Neural progenitor cell (in vitro differentiated cells): ENCODE measurements at regions not wholly inside any gene's neighbourhood (a gene's known extent, or its start where the extent isn't known, plus 50 kb on each side); places are given as distances from the start of the nearest gene placed in this dataset.

Experiments used
- DNase-seq: peaks from one replicate; pipeline ENCODE4 v3.0.0-alpha.2; 2016; ENCODE audit warnings: low spot score
- H2AFZ ChIP-seq: fragments of 200-600 bp; sonication (generic); replicated peaks from 2 replicates; pipeline ENCODE4 v1.6.1; 2016; ENCODE audit warnings: antibody characterized with exemption
- H3F3A ChIP-seq: fragments of 200-600 bp; sonication (generic); 2 replicates; pipeline ENCODE4 v1.6.1; 2016; ENCODE audit warnings: antibody characterized with exemption, low read depth
- H3K27ac ChIP-seq: fragments of 200-600 bp; sonication (generic); 2 replicates; pipeline ENCODE4 v1.5.1; 2016; ENCODE audit warnings: mild to moderate bottlenecking
- H3K27me3 ChIP-seq: fragments of 200-600 bp; sonication (generic); 2 replicates; pipeline ENCODE4 v1.6.1; 2016; ENCODE audit warnings: mild to moderate bottlenecking, moderate library complexity
- H3K36me3 ChIP-seq: fragments of 200-600 bp; sonication (generic); 2 replicates; pipeline ENCODE4 v1.5.1; 2016
- H3K4me1 ChIP-seq: fragments of 200-600 bp; sonication (generic); 2 replicates; pipeline ENCODE4 v1.6.1; 2016; ENCODE audit warnings: mixed run types
- H3K4me2 ChIP-seq: fragments of 200-600 bp; sonication (generic); 2 replicates; pipeline ENCODE4 v1.6.1; 2016
- H3K4me3 ChIP-seq: fragments of 200-600 bp; sonication (generic); 2 replicates; pipeline ENCODE4 v1.5.1; 2016
- H3K79me2 ChIP-seq: fragments of 200-600 bp; sonication (generic); 2 replicates; pipeline ENCODE4 v1.6.1; 2016; ENCODE audit warnings: low read depth
- H3K9ac ChIP-seq: fragments of 200-600 bp; sonication (generic); 2 replicates; pipeline ENCODE4 v1.6.1; 2016
- H3K9me3 ChIP-seq: fragments of 200-600 bp; sonication (generic); 2 replicates; pipeline ENCODE4 v1.5.1; 2016; ENCODE audit warnings: low read depth
- H4K20me1 ChIP-seq: fragments of 200-600 bp; sonication (generic); 2 replicates; pipeline ENCODE4 v1.6.1; 2016; ENCODE audit warnings: low read depth
- H3K27ac Mint-ChIP-seq: 3 replicates; pipeline ENCODE4 v1.8.0; 2021; ENCODE audit warnings: mixed read lengths
- H3K27me3 Mint-ChIP-seq: 2 replicates; pipeline ENCODE4 v1.8.0; 2022; ENCODE audit warnings: low read depth, mild to moderate bottlenecking, inconsistent platforms, moderate library complexity, mixed read lengths; ENCODE audit not compliant: insufficient read depth
- H3K36me3 Mint-ChIP-seq: 3 replicates; pipeline ENCODE4 v1.8.0; 2021; ENCODE audit warnings: mixed read lengths
- H3K4me1 Mint-ChIP-seq: 3 replicates; pipeline ENCODE4 v1.8.0; 2021; ENCODE audit warnings: mixed read lengths
- H3K4me3 Mint-ChIP-seq: 3 replicates; pipeline ENCODE4 v1.8.0; 2021; ENCODE audit warnings: mild to moderate bottlenecking, moderate library complexity, mixed read lengths
- H3K9me3 Mint-ChIP-seq: 3 replicates; pipeline ENCODE4 v1.8.0; 2020; ENCODE audit warnings: mixed read lengths
- EZH2 ChIP-seq: fragments of 200-600 bp; sonication (generic); IDR thresholded peaks from 2 replicates; pipeline ENCODE4 v1.6.1; 2017; ENCODE audit warnings: antibody characterized with exemption, mild to moderate bottlenecking, moderate library complexity
- EZH2phosphoT487 ChIP-seq: fragments of 200-600 bp; sonication (generic); IDR thresholded peaks from 2 replicates; pipeline ENCODE4 v1.6.1; 2017; ENCODE audit warnings: antibody characterized with exemption
- TF ChIP-seq, protein P1 (sequence below): fragments of 200-600 bp; sonication (generic); IDR thresholded peaks from 2 replicates; pipeline ENCODE4 v1.5.1; 2017; ENCODE audit warnings: antibody characterized with exemption, mild to moderate bottlenecking

GRCh38 chr15:96764501-96764900 lies 434.0 kb downstream of the NR2F2 start:
- H3K79me2 ChIP-seq = no peaks in the 10 kb centered on the region
- no peaks in the 10 kb centered on the region for H3F3A ChIP-seq
- Mint-ChIP-seq H3K4me3 (no peak overlapping the region), H3K36me3 (no peaks in the 10 kb centered on the region), H3K4me1 (no peaks in the 10 kb centered on the region), H3K9me3 (peaks cover 3% of the 10 kb centered on the region), H3K27me3 (peaks cover 2% of the 10 kb centered on the region), H3K27ac (no peak overlapping the region)
- no peak overlapping the region for H3K9ac ChIP-seq
- no peaks in the 10 kb centered on the region for H4K20me1 ChIP-seq
- no peak overlapping the region for H3K4me2 ChIP-seq
- no peaks in the 10 kb centered on the region for H3K9me3 ChIP-seq
- no peak overlapping the region for H2AFZ ChIP-seq
- no peaks in the 10 kb centered on the region for H3K36me3 ChIP-seq
- H3K27ac ChIP-seq = no peak overlapping the region
- DNase-seq = no peak
- H3K27me3 ChIP-seq = no peaks in the 10 kb centered on the region
- H3K4me1 ChIP-seq = peaks cover 5% of the 10 kb centered on the region
- TF ChIP-seq, protein P1, sequence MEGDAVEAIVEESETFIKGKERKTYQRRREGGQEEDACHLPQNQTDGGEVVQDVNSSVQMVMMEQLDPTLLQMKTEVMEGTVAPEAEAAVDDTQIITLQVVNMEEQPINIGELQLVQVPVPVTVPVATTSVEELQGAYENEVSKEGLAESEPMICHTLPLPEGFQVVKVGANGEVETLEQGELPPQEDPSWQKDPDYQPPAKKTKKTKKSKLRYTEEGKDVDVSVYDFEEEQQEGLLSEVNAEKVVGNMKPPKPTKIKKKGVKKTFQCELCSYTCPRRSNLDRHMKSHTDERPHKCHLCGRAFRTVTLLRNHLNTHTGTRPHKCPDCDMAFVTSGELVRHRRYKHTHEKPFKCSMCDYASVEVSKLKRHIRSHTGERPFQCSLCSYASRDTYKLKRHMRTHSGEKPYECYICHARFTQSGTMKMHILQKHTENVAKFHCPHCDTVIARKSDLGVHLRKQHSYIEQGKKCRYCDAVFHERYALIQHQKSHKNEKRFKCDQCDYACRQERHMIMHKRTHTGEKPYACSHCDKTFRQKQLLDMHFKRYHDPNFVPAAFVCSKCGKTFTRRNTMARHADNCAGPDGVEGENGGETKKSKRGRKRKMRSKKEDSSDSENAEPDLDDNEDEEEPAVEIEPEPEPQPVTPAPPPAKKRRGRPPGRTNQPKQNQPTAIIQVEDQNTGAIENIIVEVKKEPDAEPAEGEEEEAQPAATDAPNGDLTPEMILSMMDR = no peak
- TF ChIP-seq EZH2 (no peak), EZH2phosphoT487 (no peak)
- no peak overlapping the region for H3K4me3 ChIP-seq

DNA sequence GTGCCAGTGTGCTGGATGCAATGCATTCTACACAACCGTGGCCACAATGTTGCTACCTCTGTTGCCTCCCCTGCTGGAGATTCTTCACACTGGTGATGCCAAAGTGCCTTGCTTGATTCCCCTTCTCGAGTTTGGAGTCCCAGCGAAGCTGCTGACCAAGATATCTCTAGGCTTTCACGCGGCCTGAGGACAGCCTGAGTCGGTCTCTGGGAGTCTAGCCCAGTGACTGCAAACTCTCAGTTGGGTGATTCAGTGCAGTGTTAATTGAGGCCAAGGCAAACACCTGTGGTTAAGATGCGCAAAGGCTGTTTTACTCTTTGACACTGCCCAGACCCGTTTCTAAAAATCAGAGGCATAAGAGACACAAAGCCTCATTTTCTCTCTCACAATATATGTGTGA lies 434.4 kb downstream of the NR2F2 start:
- H3K27ac Mint-ChIP-seq = no peak overlapping the region
- H3F3A ChIP-seq = no peaks in the 10 kb centered on the region
- no peaks in the 10 kb centered on the region for H3K9me3 ChIP-seq
- no peaks in the 10 kb centered on the region for H3K36me3 Mint-ChIP-seq
- H3K4me1 Mint-ChIP-seq = no peaks in the 10 kb centered on the region
- TF ChIP-seq EZH2phosphoT487 = no peak
- H3K79me2 ChIP-seq = no peaks in the 10 kb centered on the region
- H3K27me3 Mint-ChIP-seq = no peaks in the 10 kb centered on the region
- no peak overlapping the region for H3K4me2 ChIP-seq
- no peak overlapping the region for H2AFZ ChIP-seq
- no peak overlapping the region for H3K4me3 Mint-ChIP-seq
- no peaks in the 10 kb centered on the region for H4K20me1 ChIP-seq
- no peak overlapping the region for H3K4me3 ChIP-seq
- no peaks in the 10 kb centered on the region for H3K27me3 ChIP-seq
- no peak overlapping the region for H3K9ac ChIP-seq
- H3K36me3 ChIP-seq = no peaks in the 10 kb centered on the region
- no peak for DNase-seq
- peaks cover 6% of the 10 kb centered on the region for H3K4me1 ChIP-seq
- no peak overlapping the region for H3K27ac ChIP-seq
- peaks cover 3% of the 10 kb centered on the region for H3K9me3 Mint-ChIP-seq

DNA sequence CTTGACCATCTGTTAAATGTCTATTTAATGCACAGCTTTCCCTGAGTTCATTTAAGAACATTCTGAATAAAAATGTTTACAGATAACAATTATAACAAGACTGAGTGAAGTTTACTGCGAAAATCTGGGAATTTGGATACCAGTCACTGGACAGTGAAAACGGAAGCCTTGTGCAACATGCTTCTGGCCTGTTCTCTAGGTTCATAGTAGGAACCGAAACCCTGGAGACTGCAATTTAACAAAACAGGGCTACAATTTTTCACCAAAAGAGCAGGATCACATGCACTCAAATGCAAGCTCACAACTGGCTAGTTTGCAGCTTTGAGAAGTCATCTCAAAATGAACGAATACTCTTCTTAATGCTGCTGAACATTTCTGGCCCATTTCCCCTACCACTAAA lies 435.9 kb downstream of the NR2F2 start:
- no peaks in the 10 kb centered on the region for H3K9me3 ChIP-seq
- DNase-seq = no peak
- no peaks in the 10 kb centered on the region for H3K36me3 ChIP-seq
- H3F3A ChIP-seq = no peaks in the 10 kb centered on the region
- H3K27me3 Mint-ChIP-seq = no peaks in the 10 kb centered on the region
- no peaks in the 10 kb centered on the region for H3K79me2 ChIP-seq
- no peak overlapping the region for H3K27ac Mint-ChIP-seq
- H2AFZ ChIP-seq = no peak overlapping the region
- H3K4me1 ChIP-seq = peaks cover 20% of the 10 kb centered on the region
- TF ChIP-seq, protein P1 = no peak
- TF ChIP-seq EZH2 = no peak
- no peak for TF ChIP-seq EZH2phosphoT487
- no peaks in the 10 kb centered on the region for H3K27me3 ChIP-seq
- H3K9ac ChIP-seq = no peak overlapping the region
- H3K27ac ChIP-seq = no peak overlapping the region
- H3K4me2 ChIP-seq = no peak overlapping the region
- no peak overlapping the region for H3K4me3 Mint-ChIP-seq
- peaks cover 3% of the 10 kb centered on the region for H3K4me1 Mint-ChIP-seq
- no peaks in the 10 kb centered on the region for H4K20me1 ChIP-seq
- no peaks in the 10 kb centered on the region for H3K36me3 Mint-ChIP-seq
- H3K9me3 Mint-ChIP-seq = no peaks in the 10 kb centered on the region
- H3K4me3 ChIP-seq = no peak overlapping the region

- Histone ChIP-seq H3K4me3 (no peak overlapping the region), H3K4me2 (no peak overlapping the region), H3K79me2 (no peaks in the 10 kb centered on the region), H3F3A (no peaks in the 10 kb centered on the region), H3K9me3 (no peaks in the 10 kb centered on the region), H3K4me1 (peaks cover 34% of the 10 kb centered on the region), H3K27me3 (no peaks in the 10 kb centered on the region), H4K20me1 (no peaks in the 10 kb centered on the region), H3K9ac (no peak overlapping the region), H2AFZ (no peak overlapping the region), H3K27ac (no peak overlapping the region), H3K36me3 (no peaks in the 10 kb centered on the region)
- H3K27me3 Mint-ChIP-seq = peaks cover 1% of the 10 kb centered on the region
- TF ChIP-seq EZH2 (no peak), EZH2phosphoT487 (no peak)
- TF ChIP-seq, protein P1 = no peak
- H3K27ac Mint-ChIP-seq = no peak overlapping the region
- peaks cover 2% of the 10 kb centered on the region for H3K9me3 Mint-ChIP-seq
- no peak for DNase-seq
- H3K4me3 Mint-ChIP-seq = no peak overlapping the region
- H3K4me1 Mint-ChIP-seq = peaks cover 7% of the 10 kb centered on the region
- no peaks in the 10 kb centered on the region for H3K36me3 Mint-ChIP-seq
Measured at GRCh38 chr15:96767703-96768434, 437.4 kb downstream of the NR2F2 start.
